Neutrophil (primary cell): ENCODE measurements at regions not wholly inside any gene's neighbourhood (a gene's known extent, or its start where the extent isn't known, plus 50 kb on each side); places are given as distances from the start of the nearest gene placed in this dataset.

Experiments
- H3K27ac ChIP-seq: fragments of 200-600 bp; sonication (generic); 2 replicates; pipeline ENCODE4 v1.5.1; 2016; ENCODE audit warnings: mild to moderate bottlenecking, moderate library complexity
- H3K27me3 ChIP-seq: fragments of 200-600 bp; sonication (generic); 2 replicates; pipeline ENCODE4 v1.6.0; 2016; ENCODE audit warnings: mild to moderate bottlenecking
- H3K36me3 ChIP-seq: fragments of 200-600 bp; sonication (generic); 2 replicates; pipeline ENCODE4 v1.5.1; 2017
- H3K4me1 ChIP-seq, 2 experiments: fragments of 200-600 bp in 1 of 2; sonication (generic) in 1 of 2; 1 replicate in 1 of 2; 2 replicates in 1 of 2; pipeline versions ENCODE4 v1.5.1 to v1.6.1; 2013 to 2016; ENCODE audit warnings: low read depth in 1 of 2, low read length in 1 of 2, mild to moderate bottlenecking in 1 of 2, moderate library complexity in 1 of 2; ENCODE audit not compliant: control insufficient read depth in 1 of 2, insufficient read depth in 1 of 2
- H3K4me3 ChIP-seq, 2 experiments: fragments of 200-600 bp in 1 of 2; sonication (generic) in 1 of 2; 1 replicate in 1 of 2; 2 replicates in 1 of 2; pipeline ENCODE4 v1.5.1; 2013 to 2016; ENCODE audit warnings: low read depth in 1 of 2, low read length in 1 of 2, mild to moderate bottlenecking in 1 of 2, moderate library complexity in 1 of 2
- H3K9me3 ChIP-seq: fragments of 200-600 bp; sonication (generic); 2 replicates; pipeline ENCODE4 v1.5.1; 2016
- CTCF ChIP-seq: fragments of 200-600 bp; sonication (generic); IDR thresholded peaks from 2 replicates; pipeline ENCODE4 v1.5.1; 2016; ENCODE audit warnings: antibody characterized with exemption

GRCh38 chr11:112469376-112469775 is 208.7 kb upstream of the PLET1 start:
- no peaks in the 10 kb centered on the region for H3K36me3 ChIP-seq
- peaks cover 21% of the 10 kb centered on the region for H3K27me3 ChIP-seq
- no peaks in the 10 kb centered on the region for H3K9me3 ChIP-seq
- no peak overlapping the region for H3K4me3 ChIP-seq
- H3K27ac ChIP-seq, result no peak overlapping the region
- H3K4me1 ChIP-seq, result no peaks in the 10 kb centered on the region
- no peak for TF ChIP-seq CTCF

GRCh38 chr11:112470355-112470754 is 209.7 kb upstream of the PLET1 start:
- no peaks in the 10 kb centered on the region for H3K9me3 ChIP-seq
- no peaks in the 10 kb centered on the region for H3K36me3 ChIP-seq
- H3K4me3 ChIP-seq, result no peak overlapping the region
- H3K27ac ChIP-seq, result no peak overlapping the region
- H3K27me3 ChIP-seq, result peaks cover 21% of the 10 kb centered on the region
- H3K4me1 ChIP-seq, result no peaks in the 10 kb centered on the region
- no peak for TF ChIP-seq CTCF

- Histone ChIP-seq H3K9me3 (no peaks in the 10 kb centered on the region), H3K36me3 (no peaks in the 10 kb centered on the region), H3K27ac (no peak overlapping the region), H3K4me1 (no peaks in the 10 kb centered on the region), H3K27me3 (peaks cover 23% of the 10 kb centered on the region), H3K4me3 (no peak overlapping the region)
- TF ChIP-seq CTCF, result no peak
These were observed 211.1 kb upstream of the PLET1 start for GRCh38 chr11:112471731-112472130.

GRCh38 chr11:112477152-112477551 is 216.5 kb upstream of the PLET1 start:
- H3K4me1 ChIP-seq, result no peaks in the 10 kb centered on the region
- H3K27ac ChIP-seq, result no peak overlapping the region
- no peaks in the 10 kb centered on the region for H3K36me3 ChIP-seq
- no peak overlapping the region for H3K4me3 ChIP-seq
- TF ChIP-seq CTCF, result no peak
- H3K27me3 ChIP-seq, result peaks cover 20% of the 10 kb centered on the region
- no peaks in the 10 kb centered on the region for H3K9me3 ChIP-seq

GRCh38 chr11:112477581-112478317 is 217.1 kb upstream of the PLET1 start:
- Histone ChIP-seq H3K4me1 (no peaks in the 10 kb centered on the region), H3K27ac (no peak overlapping the region), H3K4me3 (no peak overlapping the region), H3K9me3 (no peaks in the 10 kb centered on the region), H3K36me3 (no peaks in the 10 kb centered on the region), H3K27me3 (peaks cover 20% of the 10 kb centered on the region)
- no peak for TF ChIP-seq CTCF
